Gastrocnemius medialis (tissue), 4 donors: ENCODE measurements at regions not wholly inside any gene's neighbourhood (a gene's known extent, or its start where the extent isn't known, plus 50 kb on each side); places are given as distances from the start of the nearest gene placed in this dataset.

ENCODE experiments used
- ATAC-seq, 2 donors: fragments of 150-250 bp; one replicate each; pipeline ENCODE4 v1.9.1; 2016
- DNase-seq, 2 donors: peaks; one replicate each; pipeline ENCODE4 v3.0.0-alpha.2; 2019
- H3K27ac ChIP-seq, 4 donors: fragments of 200-600 bp; sonication (generic); 1 replicate in 1 of 4; 2 replicates in 3 of 4; pipeline ENCODE4 v1.5.1; 2016 to 2018; ENCODE audit warnings: mild to moderate bottlenecking in 2 of 4, moderate library complexity in 1 of 4
- H3K27me3 ChIP-seq, 3 donors: fragments of 200-600 bp; sonication (generic) in 2 of 3; 1 replicate in 1 of 3; 2 replicates in 2 of 3; pipeline versions ENCODE4 v1.5.1 to v1.6.0; 2016 to 2019; ENCODE audit warnings: mild to moderate bottlenecking in 1 of 3, moderate library complexity in 1 of 3
- H3K36me3 ChIP-seq, 2 donors: fragments of 200-600 bp; sonication (generic) in 1 of 2; one replicate each; pipeline ENCODE4 v1.5.1; 2017 to 2018
- H3K4me1 ChIP-seq, 2 donors: fragments of 200-600 bp; sonication (generic) in 1 of 2; one replicate each; pipeline ENCODE4 v1.5.1; 2016 to 2017; ENCODE audit warnings: mild to moderate bottlenecking in 2 of 2
- H3K4me3 ChIP-seq, 4 donors: fragments of 200-600 bp; sonication (generic) in 3 of 4; 1 replicate in 1 of 4; 2 replicates in 3 of 4; pipeline ENCODE4 v1.5.1; 2016 to 2019; ENCODE audit warnings: mild to moderate bottlenecking in 2 of 4
- H3K9me3 ChIP-seq, 3 donors: fragments of 200-600 bp; sonication (generic) in 2 of 3; 1 replicate in 1 of 3; 2 replicates in 2 of 3; pipeline ENCODE4 v1.5.1; 2016 to 2019
- POLR2A ChIP-seq, 2 donors: fragments of 450-650 bp; IDR thresholded peaks; one replicate each; pipeline ENCODE4 v1.6.1; 2017; ENCODE audit warnings: antibody characterized with exemption in 2 of 2, mild to moderate bottlenecking in 2 of 2, moderate library complexity in 2 of 2
- in situ Hi-C, 4 donors: fragments of 200-750 bp; cut with MboI; loops; one replicate each; pipeline versions ENCODE4 v1.15.0 to v1.8.0; 2017; ENCODE audit warnings: low sequenced_read_pairs in 4 of 4
- intact Hi-C: fragments of 100-400 bp; cut with DNase I; formaldehyde crosslinking; loops from one replicate; pipeline ENCODE4 v1.15.1; 2023; ENCODE audit warnings: low total_unique reads
- TF ChIP-seq, protein P1 (sequence below), 5 experiments: fragments of 450-650 bp in 3 of 5; fragments of 200-600 bp in 2 of 5; sonication (generic) in 2 of 5; IDR thresholded peaks in 4 of 5; conservative IDR thresholded peaks in 1 of 5; 1 replicate in 4 of 5; 2 replicates in 1 of 5; pipeline ENCODE4 v1.5.1; 2016 to 2019; ENCODE audit warnings: antibody characterized with exemption in 5 of 5, mild to moderate bottlenecking in 3 of 5, moderate library complexity in 3 of 5

DNA sequence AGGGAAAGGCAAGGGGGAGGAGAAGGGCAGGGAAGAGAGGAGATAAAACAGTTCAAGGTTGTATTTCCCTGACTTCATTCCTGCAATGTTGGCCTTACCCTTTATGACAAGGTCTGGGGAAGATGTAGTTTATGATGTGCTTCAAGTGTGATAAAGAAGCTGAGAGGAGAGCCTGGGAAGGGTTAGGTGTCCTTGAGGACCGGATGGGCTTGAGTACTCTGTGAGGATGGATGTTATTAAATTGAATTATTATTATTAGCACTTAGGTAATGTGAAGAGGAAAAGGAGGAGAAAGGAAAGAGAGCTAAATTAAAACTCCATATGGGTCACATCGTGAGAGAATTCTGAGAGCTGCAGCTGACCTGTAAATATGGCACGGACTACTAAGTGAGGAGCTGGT is 719.4 kb upstream of the CELF4 start:
- DNase-seq = no peak
- Histone ChIP-seq H3K27me3 (no peaks in the 10 kb centered on the region), H3K27ac (no peak overlapping the region), H3K36me3 (no peaks in the 10 kb centered on the region), H3K4me1 (no peaks in the 10 kb centered on the region), H3K4me3 (no peak overlapping the region), H3K9me3 (no peaks in the 10 kb centered on the region)
- in situ Hi-C loops = no loop called here
- no peak for ATAC-seq
- intact Hi-C loops = no loop called here
- no peak for TF ChIP-seq POLR2A (IDR thresholded peaks at IDR 0.05)
- TF ChIP-seq, protein P1, sequence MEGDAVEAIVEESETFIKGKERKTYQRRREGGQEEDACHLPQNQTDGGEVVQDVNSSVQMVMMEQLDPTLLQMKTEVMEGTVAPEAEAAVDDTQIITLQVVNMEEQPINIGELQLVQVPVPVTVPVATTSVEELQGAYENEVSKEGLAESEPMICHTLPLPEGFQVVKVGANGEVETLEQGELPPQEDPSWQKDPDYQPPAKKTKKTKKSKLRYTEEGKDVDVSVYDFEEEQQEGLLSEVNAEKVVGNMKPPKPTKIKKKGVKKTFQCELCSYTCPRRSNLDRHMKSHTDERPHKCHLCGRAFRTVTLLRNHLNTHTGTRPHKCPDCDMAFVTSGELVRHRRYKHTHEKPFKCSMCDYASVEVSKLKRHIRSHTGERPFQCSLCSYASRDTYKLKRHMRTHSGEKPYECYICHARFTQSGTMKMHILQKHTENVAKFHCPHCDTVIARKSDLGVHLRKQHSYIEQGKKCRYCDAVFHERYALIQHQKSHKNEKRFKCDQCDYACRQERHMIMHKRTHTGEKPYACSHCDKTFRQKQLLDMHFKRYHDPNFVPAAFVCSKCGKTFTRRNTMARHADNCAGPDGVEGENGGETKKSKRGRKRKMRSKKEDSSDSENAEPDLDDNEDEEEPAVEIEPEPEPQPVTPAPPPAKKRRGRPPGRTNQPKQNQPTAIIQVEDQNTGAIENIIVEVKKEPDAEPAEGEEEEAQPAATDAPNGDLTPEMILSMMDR (IDR thresholded peaks at IDR 0.05 in 4 of 5, conservative IDR thresholded peaks at IDR 0.05 in 1 of 5) = no peak

DNA sequence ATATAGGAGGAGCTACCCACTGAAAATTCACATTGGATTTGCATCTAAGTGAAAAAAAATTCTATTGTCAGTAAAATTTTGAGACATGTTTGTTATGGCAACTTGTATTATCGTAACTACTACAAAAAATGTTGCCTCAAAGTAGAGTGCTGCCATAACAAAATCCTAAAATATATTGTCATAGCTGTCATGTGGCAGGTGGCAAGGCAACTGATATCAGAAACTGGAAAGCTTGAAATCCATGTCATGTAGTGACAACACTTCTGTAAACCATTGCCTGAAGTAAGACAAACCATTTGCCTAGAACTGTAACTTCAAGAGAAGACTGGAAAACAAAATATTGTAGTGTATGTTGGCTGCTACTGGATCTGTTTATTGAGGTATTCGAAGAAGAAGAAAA is 697.5 kb upstream of the CELF4 start:
- in situ Hi-C loops (no loop called here), intact Hi-C loops (no loop called here)
- Histone ChIP-seq H3K27me3 (no peaks in the 10 kb centered on the region), H3K27ac (no peak overlapping the region), H3K4me1 (no peaks in the 10 kb centered on the region), H3K4me3 (no peak overlapping the region), H3K9me3 (no peaks in the 10 kb centered on the region), H3K36me3 (no peaks in the 10 kb centered on the region)
- no peak for TF ChIP-seq POLR2A (IDR thresholded peaks at IDR 0.05)
- TF ChIP-seq, protein P1 (IDR thresholded peaks at IDR 0.05 in 4 of 5, conservative IDR thresholded peaks at IDR 0.05 in 1 of 5) = no peak
- ATAC-seq (no peak), DNase-seq (no peak)

DNA sequence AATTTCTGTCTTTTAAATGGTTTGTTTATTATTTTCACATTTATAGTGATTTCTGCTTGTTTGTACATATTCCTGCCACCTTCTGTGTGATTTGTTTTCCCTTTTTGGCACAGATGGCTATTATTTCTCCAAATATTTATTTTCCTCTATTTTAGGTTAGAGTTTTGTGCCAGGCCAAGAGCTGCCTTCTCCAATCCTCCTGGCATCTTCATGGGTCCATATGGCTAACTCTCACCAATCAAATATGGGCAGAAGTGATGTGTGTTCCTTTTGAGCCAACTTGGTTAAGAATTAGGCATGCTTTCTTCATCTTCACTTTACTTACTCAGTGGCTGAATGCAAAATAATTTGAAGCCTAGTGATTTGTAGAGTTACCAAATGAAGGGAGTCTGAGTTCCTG is 697.1 kb upstream of the CELF4 start:
- Histone ChIP-seq H3K36me3 (no peaks in the 10 kb centered on the region), H3K27ac (no peak overlapping the region), H3K9me3 (no peaks in the 10 kb centered on the region), H3K4me3 (no peak overlapping the region), H3K4me1 (no peaks in the 10 kb centered on the region), H3K27me3 (no peaks in the 10 kb centered on the region)
- TF ChIP-seq, protein P1 (IDR thresholded peaks at IDR 0.05 in 4 of 5, conservative IDR thresholded peaks at IDR 0.05 in 1 of 5) = no peak
- TF ChIP-seq POLR2A (IDR thresholded peaks at IDR 0.05) = no peak
- in situ Hi-C loops (no loop called here), intact Hi-C loops (no loop called here)
- DNase-seq = no peak
- no peak for ATAC-seq

DNA sequence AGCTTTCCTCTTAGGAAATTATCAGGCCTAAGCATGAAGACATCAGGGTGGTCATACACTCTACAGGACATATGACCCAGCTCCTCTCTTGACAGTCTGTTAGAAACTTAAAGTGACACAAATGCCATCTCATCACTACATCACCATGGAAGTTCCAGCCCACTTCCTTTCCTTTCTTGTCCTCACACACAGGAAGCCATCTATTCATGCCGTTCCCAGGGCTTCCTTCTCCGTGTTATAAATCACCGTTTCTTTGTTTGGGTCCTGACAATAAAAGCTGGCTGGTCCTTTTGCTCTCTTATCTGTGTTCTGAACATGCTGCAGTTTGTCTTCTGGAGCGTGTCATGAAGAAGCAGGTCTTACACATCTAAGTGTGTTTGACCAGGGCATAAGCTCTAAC is 692.1 kb upstream of the CELF4 start:
- DNase-seq = no peak
- in situ Hi-C loops = no loop called here
- H3K9me3 ChIP-seq = no peaks in the 10 kb centered on the region

DNA sequence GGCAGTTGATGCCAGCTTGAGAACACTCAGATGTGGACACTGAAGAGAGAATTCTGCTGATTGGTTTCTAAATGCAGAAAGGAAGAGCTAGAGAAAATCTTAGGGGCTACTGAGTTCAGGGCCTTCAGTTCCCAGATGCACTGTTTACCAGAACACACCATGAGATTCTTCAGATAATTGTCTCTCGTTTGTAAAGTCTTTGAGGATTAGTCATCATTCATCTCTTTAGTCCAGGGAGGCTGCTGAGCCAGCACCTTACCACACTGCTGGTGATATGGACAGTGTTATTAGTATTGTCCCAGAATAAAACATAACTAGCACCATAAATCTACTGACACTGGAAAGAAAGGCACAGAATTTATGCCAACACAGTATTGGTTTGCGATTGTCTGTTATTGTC is 690.8 kb upstream of the CELF4 start:
- no peak overlapping the region for H3K27ac ChIP-seq
- H3K4me1 ChIP-seq = no peaks in the 10 kb centered on the region
- DNase-seq (no peak), ATAC-seq (no peak)
- H3K4me3 ChIP-seq = no peak overlapping the region
- H3K9me3 ChIP-seq = no peaks in the 10 kb centered on the region
- intact Hi-C loops (no loop called here), in situ Hi-C loops (no loop called here)
- TF ChIP-seq, protein P1 (IDR thresholded peaks at IDR 0.05 in 4 of 5, conservative IDR thresholded peaks at IDR 0.05 in 1 of 5) = no peak
- TF ChIP-seq POLR2A (IDR thresholded peaks at IDR 0.05) = no peak
- no peaks in the 10 kb centered on the region for H3K27me3 ChIP-seq
- H3K36me3 ChIP-seq = no peaks in the 10 kb centered on the region

More for the DNA sequence above, 692.1 kb upstream of the CELF4 start:
- H3K36me3 ChIP-seq = no peaks in the 10 kb centered on the region
- H3K4me1 ChIP-seq = no peaks in the 10 kb centered on the region
- H3K27me3 ChIP-seq = no peaks in the 10 kb centered on the region
- intact Hi-C loops = no loop called here
- no peak overlapping the region for H3K27ac ChIP-seq
- no peak for ATAC-seq
- TF ChIP-seq, protein P1 (IDR thresholded peaks at IDR 0.05 in 4 of 5, conservative IDR thresholded peaks at IDR 0.05 in 1 of 5) = no peak
- no peak for TF ChIP-seq POLR2A (IDR thresholded peaks at IDR 0.05)
- no peak overlapping the region for H3K4me3 ChIP-seq
